ENCODE measurements at regions not wholly inside any gene's neighbourhood (a gene's known extent, or its start where the extent isn't known, plus 50 kb on each side); places are given as distances from the start of the nearest gene placed in this dataset.

GRCh38 chr11:95346265-95346664 is 115.3 kb upstream of the SESN3 start:
- peaks cover 5% of the 10 kb centered on the region for H3K36me3 Mint-ChIP-seq (ENCODE audit: low read depth)
- peaks cover 0 to 3% of the 10 kb centered on the region in 2 experiments for H3K9me3 ChIP-seq (ENCODE audit: control insufficient read depth in 1 of 2, insufficient read depth in 1 of 2, low read length in 2 of 2)
- ATAC-seq (ENCODE audit: poor library complexity) (no peak), DNase-seq (no peak)
- H3K27me3 Mint-ChIP-seq, result no peaks in the 10 kb centered on the region
- ChIA-PET POLR2A (interaction anchor here (0.5 kb wide), 1 partner anchor 39 kb away, joined by 3 read pairs; no protein-coding TSS in a partner anchor), CTCF (no interaction called here)
- no peak overlapping the region for H3K27ac ChIP-seq (ENCODE audit: low read depth in 1 of 2, low read length in 2 of 2)
- intact Hi-C loops (cut with DNase I, micrococcal nuclease), result no loop called here
- peaks cover 6% of the 10 kb centered on the region for H3K4me1 Mint-ChIP-seq (ENCODE audit: low read depth)
- no peak overlapping the region for H3K27ac Mint-ChIP-seq
- no peaks in the 10 kb centered on the region for H3K36me3 ChIP-seq (ENCODE audit: insufficient read depth, low read length)
- no peaks in the 10 kb centered on the region for H3K4me1 ChIP-seq (ENCODE audit: insufficient read depth, low read length)
- H3K4me3 ChIP-seq (ENCODE audit: low read length), result no peak overlapping the region
- H3K9me3 Mint-ChIP-seq, result peaks cover 14% of the 10 kb centered on the region
- TF ChIP-seq CTCF (IDR thresholded peaks at IDR 0.05), result no peak
- no peaks in the 10 kb centered on the region for H3K27me3 ChIP-seq (ENCODE audit: control insufficient read depth in 1 of 2, insufficient read depth in 2 of 2, low read length in 2 of 2)
- H3K4me3 Mint-ChIP-seq, result no peak overlapping the region

GRCh38 chr11:95345651-95346050 is 114.6 kb upstream of the SESN3 start:
- intact Hi-C loops (cut with DNase I, micrococcal nuclease), result no loop called here
- ATAC-seq (ENCODE audit: poor library complexity) (no peak), DNase-seq (no peak)
- no peak for TF ChIP-seq CTCF (IDR thresholded peaks at IDR 0.05)
- Histone ChIP-seq H3K27ac (ENCODE audit: low read depth in 1 of 2, low read length in 2 of 2) (no peak overlapping the region), H3K4me1 (ENCODE audit: insufficient read depth, low read length) (no peaks in the 10 kb centered on the region), H3K27me3 (ENCODE audit: control insufficient read depth in 1 of 2, insufficient read depth in 2 of 2, low read length in 2 of 2) (no peaks in the 10 kb centered on the region), H3K9me3 (ENCODE audit: control insufficient read depth in 1 of 2, insufficient read depth in 1 of 2, low read length in 2 of 2) (peaks cover 0 to 3% of the 10 kb centered on the region in 2 experiments), H3K4me3 (ENCODE audit: low read length) (no peak overlapping the region), H3K36me3 (ENCODE audit: insufficient read depth, low read length) (no peaks in the 10 kb centered on the region)
- no peaks in the 10 kb centered on the region for H3K27me3 Mint-ChIP-seq
- peaks cover 6% of the 10 kb centered on the region for H3K4me1 Mint-ChIP-seq (ENCODE audit: low read depth)
- ChIA-PET CTCF (no interaction called here), POLR2A (no interaction called here)
- peaks cover 5% of the 10 kb centered on the region for H3K36me3 Mint-ChIP-seq (ENCODE audit: low read depth)
- peaks cover 14% of the 10 kb centered on the region for H3K9me3 Mint-ChIP-seq
- no peak overlapping the region for H3K27ac Mint-ChIP-seq
- no peak overlapping the region for H3K4me3 Mint-ChIP-seq

- H3K4me1 ChIP-seq (ENCODE audit: insufficient read depth, low read length), result no peaks in the 10 kb centered on the region
- ATAC-seq (ENCODE audit: poor library complexity), result no peak
- no peak overlapping the region for H3K27ac ChIP-seq (ENCODE audit: low read depth in 1 of 2, low read length in 2 of 2)
- peaks cover 0 to 3% of the 10 kb centered on the region in 2 experiments for H3K9me3 ChIP-seq (ENCODE audit: control insufficient read depth in 1 of 2, insufficient read depth in 1 of 2, low read length in 2 of 2)
- POLR2A ChIA-PET, result no interaction called here
- DNase-seq, result no peak
- TF ChIP-seq CTCF (IDR thresholded peaks at IDR 0.05), result no peak
- Mint-ChIP-seq H3K36me3 (ENCODE audit: low read depth) (peaks cover 5% of the 10 kb centered on the region), H3K27ac (no peak overlapping the region), H3K4me1 (ENCODE audit: low read depth) (peaks cover 6% of the 10 kb centered on the region), H3K27me3 (no peaks in the 10 kb centered on the region), H3K4me3 (no peak overlapping the region), H3K9me3 (peaks cover 14% of the 10 kb centered on the region)
- no peaks in the 10 kb centered on the region for H3K27me3 ChIP-seq (ENCODE audit: control insufficient read depth in 1 of 2, insufficient read depth in 2 of 2, low read length in 2 of 2)
- CTCF ChIA-PET, result no interaction called here
- H3K36me3 ChIP-seq (ENCODE audit: insufficient read depth, low read length), result no peaks in the 10 kb centered on the region
- intact Hi-C loops (cut with DNase I, micrococcal nuclease), result no loop called here
- no peak overlapping the region for H3K4me3 ChIP-seq (ENCODE audit: low read length)
Measured at GRCh38 chr11:95344932-95345642, 114.1 kb upstream of the SESN3 start.
